HUES48 (cell line): ENCODE measurements at regions not wholly inside any gene's neighbourhood (a gene's known extent, or its start where the extent isn't known, plus 50 kb on each side); places are given as distances from the start of the nearest gene placed in this dataset.
A peak's percentile ranks its signal among the peaks of the same experiment; 100 is the strongest.

Experiments
- H3K27ac ChIP-seq: one replicate; pipeline ENCODE4 v1.7.0; 2013; ENCODE audit warnings: low read depth, low read length, inconsistent platforms
- H3K27me3 ChIP-seq: 2 replicates; pipeline ENCODE4 v1.6.1; 2013; ENCODE audit warnings: mild to moderate bottlenecking, low read length; ENCODE audit not compliant: control insufficient read depth, insufficient read depth
- H3K36me3 ChIP-seq: 2 replicates; pipeline ENCODE4 v1.6.1; 2013; ENCODE audit warnings: low read length; ENCODE audit not compliant: control insufficient read depth, insufficient read depth
- H3K4me1 ChIP-seq: 2 replicates; pipeline ENCODE4 v1.6.1; 2013; ENCODE audit warnings: mild to moderate bottlenecking, low read length; ENCODE audit not compliant: control insufficient read depth, insufficient read depth
- H3K4me3 ChIP-seq: 2 replicates; pipeline ENCODE4 v1.5.1; 2013; ENCODE audit warnings: mild to moderate bottlenecking, low read depth, low read length
- H3K9ac ChIP-seq: 2 replicates; pipeline ENCODE4 v1.6.1; 2013; ENCODE audit warnings: mild to moderate bottlenecking, low read depth, low read length, moderate library complexity
- H3K9me3 ChIP-seq: 2 replicates; pipeline ENCODE4 v1.6.1; 2013; ENCODE audit warnings: low read length; ENCODE audit not compliant: control insufficient read depth, insufficient read depth

GRCh38 chr4:24003926-24004325, 114.1 kb upstream of the PPARGC1A start:
- H3K27ac ChIP-seq, result no peak overlapping the region
- H3K9me3 ChIP-seq, result no peaks in the 10 kb centered on the region
- peaks cover 16% of the 10 kb centered on the region for H3K4me1 ChIP-seq
- H3K36me3 ChIP-seq, result no peaks in the 10 kb centered on the region
- H3K9ac ChIP-seq, result no peak overlapping the region; the same call in 1 of the 2 replicates
- no peaks in the 10 kb centered on the region for H3K27me3 ChIP-seq
- H3K4me3 ChIP-seq, result no peak overlapping the region

- Histone ChIP-seq H3K9me3 (no peaks in the 10 kb centered on the region), H3K4me1 (peaks cover 16% of the 10 kb centered on the region), H3K27me3 (no peaks in the 10 kb centered on the region), H3K9ac (no peak overlapping the region), H3K4me3 (no peak overlapping the region), H3K27ac (no peak overlapping the region), H3K36me3 (no peaks in the 10 kb centered on the region)
Measured at GRCh38 chr4:24003496-24003895, 113.6 kb upstream of the PPARGC1A start.

GRCh38 chr4:24002330-24002966, 112.6 kb upstream of the PPARGC1A start:
- Histone ChIP-seq H3K27ac (no peak overlapping the region), H3K4me3 (no peak overlapping the region), H3K36me3 (no peaks in the 10 kb centered on the region), H3K4me1 (peaks cover 16% of the 10 kb centered on the region), H3K9me3 (no peaks in the 10 kb centered on the region), H3K27me3 (no peaks in the 10 kb centered on the region), H3K9ac (no peak overlapping the region)

GRCh38 chr4:24001486-24002329, 111.9 kb upstream of the PPARGC1A start:
- no peaks in the 10 kb centered on the region for H3K27me3 ChIP-seq
- no peak overlapping the region for H3K9ac ChIP-seq
- no peak overlapping the region for H3K27ac ChIP-seq
- H3K4me3 ChIP-seq, result no peak overlapping the region
- H3K9me3 ChIP-seq, result no peaks in the 10 kb centered on the region
- H3K4me1 ChIP-seq, result peaks cover 16% of the 10 kb centered on the region
- no peaks in the 10 kb centered on the region for H3K36me3 ChIP-seq

- peaks cover 22% of the 10 kb centered on the region for H3K4me1 ChIP-seq
- no peak overlapping the region for H3K4me3 ChIP-seq
- no peak overlapping the region for H3K9ac ChIP-seq
- no peak overlapping the region for H3K27ac ChIP-seq
- H3K27me3 ChIP-seq, result no peaks in the 10 kb centered on the region
- no peaks in the 10 kb centered on the region for H3K36me3 ChIP-seq
- H3K9me3 ChIP-seq, result no peaks in the 10 kb centered on the region
Measured at GRCh38 chr4:24000470-24000831, 110.6 kb upstream of the PPARGC1A start.

GRCh38 chr4:23999714-24000469, 110.0 kb upstream of the PPARGC1A start:
- Histone ChIP-seq H3K27ac (no peak overlapping the region), H3K27me3 (no peaks in the 10 kb centered on the region), H3K4me3 (no peak overlapping the region), H3K9me3 (no peaks in the 10 kb centered on the region), H3K36me3 (no peaks in the 10 kb centered on the region), H3K4me1 (peaks cover 22% of the 10 kb centered on the region), H3K9ac (no peak overlapping the region)

GRCh38 chr4:23993373-23993772, 103.5 kb upstream of the PPARGC1A start:
- no peaks in the 10 kb centered on the region for H3K27me3 ChIP-seq
- H3K9me3 ChIP-seq, result no peaks in the 10 kb centered on the region
- H3K4me1 ChIP-seq, result peaks cover 25% of the 10 kb centered on the region
- no peak overlapping the region for H3K4me3 ChIP-seq
- H3K27ac ChIP-seq, result no peak overlapping the region
- H3K36me3 ChIP-seq, result no peaks in the 10 kb centered on the region
- H3K9ac ChIP-seq, result no peak overlapping the region

- Histone ChIP-seq H3K4me3 (no peak overlapping the region), H3K9me3 (no peaks in the 10 kb centered on the region), H3K36me3 (no peaks in the 10 kb centered on the region), H3K27ac (no peak overlapping the region), H3K4me1 (peaks cover 24% of the 10 kb centered on the region), H3K27me3 (no peaks in the 10 kb centered on the region), H3K9ac (no peak overlapping the region)
Measured at GRCh38 chr4:23991444-23991843, 101.6 kb upstream of the PPARGC1A start.

- H3K4me3 ChIP-seq, result no peak overlapping the region
- no peak overlapping the region for H3K27ac ChIP-seq
Measured at GRCh38 chr4:23986270-23986669, 96.4 kb upstream of the PPARGC1A start.

GRCh38 chr4:23981328-23981727, 91.5 kb upstream of the PPARGC1A start:
- peaks cover 34% of the 10 kb centered on the region for H3K4me1 ChIP-seq
- H3K27me3 ChIP-seq, result no peaks in the 10 kb centered on the region
- no peak overlapping the region for H3K4me3 ChIP-seq
- no peaks in the 10 kb centered on the region for H3K36me3 ChIP-seq
- no peaks in the 10 kb centered on the region for H3K9me3 ChIP-seq
- H3K9ac ChIP-seq, result no peak overlapping the region
- H3K27ac ChIP-seq, result no peak overlapping the region

More at GRCh38 chr4:23986270-23986669, 96.4 kb upstream of the PPARGC1A start:
- no peaks in the 10 kb centered on the region for H3K27me3 ChIP-seq
- no peaks in the 10 kb centered on the region for H3K9me3 ChIP-seq
- H3K36me3 ChIP-seq, result no peaks in the 10 kb centered on the region
- peaks cover 8% of the 10 kb centered on the region for H3K4me1 ChIP-seq
- H3K9ac ChIP-seq, result no peak overlapping the region

GRCh38 chr4:23979534-23979933, 89.7 kb upstream of the PPARGC1A start:
- no peak overlapping the region for H3K9ac ChIP-seq
- H3K36me3 ChIP-seq, result no peaks in the 10 kb centered on the region
- no peaks in the 10 kb centered on the region for H3K9me3 ChIP-seq
- peak overlapping the region; percentile 5 for H3K27ac ChIP-seq
- H3K4me1 ChIP-seq, result peaks cover 34% of the 10 kb centered on the region
- H3K27me3 ChIP-seq, result no peaks in the 10 kb centered on the region
- no peak overlapping the region for H3K4me3 ChIP-seq
